WI38 (cell line): ENCODE measurements at regions not wholly inside any gene's neighbourhood (a gene's known extent, or its start where the extent isn't known, plus 50 kb on each side); places are given as distances from the start of the nearest gene placed in this dataset.
"Not testable (repeated sequence)": the region's sequence is repeated elsewhere in the genome, so short reads cannot be mapped to it uniquely, and the experiment has no call there.

Experiments used
- H3K4me3 ChIP-seq: 2 replicates; pipeline ENCODE4 v1.5.1; 2011; ENCODE audit warnings: low read depth, mild to moderate bottlenecking, control low read depth, low read length
- CTCF ChIP-seq: IDR thresholded peaks from 2 replicates; pipeline ENCODE4 v1.5.1; 2012; ENCODE audit warnings: low read depth, mild to moderate bottlenecking, control low read depth, low read length

DNA sequence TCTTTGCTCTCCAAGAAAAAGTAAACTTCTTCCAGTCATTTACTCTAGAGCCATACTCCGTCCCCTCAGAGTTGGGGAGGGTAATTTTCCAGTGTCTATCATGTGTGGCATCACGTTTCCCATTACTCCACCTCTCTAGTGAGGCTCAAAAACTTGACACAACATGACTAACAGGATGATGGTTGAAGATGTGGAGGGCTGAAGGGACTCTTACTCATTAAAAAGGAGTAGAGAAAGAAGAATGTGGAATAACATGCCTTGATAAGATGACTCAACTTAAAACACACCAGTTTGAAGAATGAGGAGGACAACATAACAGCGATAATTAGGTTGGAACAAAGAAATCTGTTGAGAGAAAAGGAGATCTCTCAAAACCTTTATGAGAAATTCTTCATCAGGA lies 894.3 kb downstream of the OTOL1 start:
- H3K4me3 ChIP-seq, result peak overlapping the region; percentile 19
- no peak for TF ChIP-seq CTCF

- peak overlapping the region; percentile 19 for H3K4me3 ChIP-seq
- TF ChIP-seq CTCF, result no peak
Measured at GRCh38 chr3:162391301-162391700, 894.7 kb downstream of the OTOL1 start.

- TF ChIP-seq CTCF, result no peak
- H3K4me3 ChIP-seq, result no peak overlapping the region
Measured at GRCh38 chr3:162395496-162395895, 898.9 kb downstream of the OTOL1 start.

DNA sequence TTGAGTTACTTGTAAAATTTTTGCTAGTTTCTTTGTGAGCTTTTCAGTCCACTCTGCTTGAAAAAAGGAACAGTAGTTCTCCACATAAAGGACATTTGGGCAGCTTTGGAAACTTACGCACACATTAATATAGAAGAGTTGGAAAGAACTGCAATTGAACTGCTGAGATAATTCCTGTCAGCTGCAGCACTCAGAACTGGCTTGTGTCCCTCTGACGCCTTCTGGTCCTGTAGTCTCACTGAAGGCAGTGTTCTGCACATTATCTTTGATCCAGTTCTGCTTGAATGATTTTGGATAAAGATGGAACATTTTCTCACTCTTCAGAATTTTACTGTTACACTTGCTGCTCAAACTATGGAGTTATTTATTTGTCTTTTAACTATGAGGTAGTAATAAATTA lies 901.9 kb downstream of the OTOL1 start:
- H3K4me3 ChIP-seq, result no peak overlapping the region
- TF ChIP-seq CTCF, result no peak

- no peak for TF ChIP-seq CTCF
- H3K4me3 ChIP-seq, result no peak overlapping the region
Measured at GRCh38 chr3:162400697-162401096, 904.1 kb downstream of the OTOL1 start.

GRCh38 chr3:162411556-162411955 lies 914.9 kb downstream of the OTOL1 start:
- not testable (repeated sequence) for H3K4me3 ChIP-seq

DNA sequence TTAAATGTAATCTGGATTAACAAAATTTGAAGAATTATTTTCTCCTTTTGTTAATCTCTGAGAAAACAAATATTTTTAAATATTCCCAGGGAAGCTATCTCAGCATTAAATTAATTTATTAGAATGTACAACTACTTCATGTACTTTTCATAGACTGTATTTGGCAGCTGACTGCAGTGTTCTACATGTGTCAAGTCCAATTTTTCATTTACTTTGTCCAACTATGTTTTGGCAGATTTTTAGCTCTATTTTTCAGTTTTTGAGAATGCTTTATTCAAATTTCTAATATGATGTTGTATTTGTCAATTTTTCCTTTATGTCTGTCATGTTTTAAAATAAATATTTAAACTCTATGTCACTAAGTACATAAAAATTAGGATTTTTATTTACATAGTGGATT lies 925.1 kb downstream of the OTOL1 start:
- no peak for TF ChIP-seq CTCF
- H3K4me3 ChIP-seq, result no peak overlapping the region

GRCh38 chr3:162428192-162428591 lies 931.6 kb downstream of the OTOL1 start:
- H3K4me3 ChIP-seq, result no peak overlapping the region
- no peak for TF ChIP-seq CTCF
